GM18505 (cell line): ENCODE measurements at regions not wholly inside any gene's neighbourhood (a gene's known extent, or its start where the extent isn't known, plus 50 kb on each side); places are given as distances from the start of the nearest gene placed in this dataset.

Experiments
- ATAC-seq: cut with Tn5 transposase; IDR thresholded peaks from one replicate; pipeline ENCODE4 v1.9.1; 2021; ENCODE audit not compliant: unreplicated experiment
- POLR2A ChIP-seq: IDR thresholded peaks from 4 replicates; pipeline ENCODE4 v1.6.1; 2011; ENCODE audit warnings: borderline replicate concordance; ENCODE audit not compliant: insufficient read depth, insufficient read length; ENCODE audit errors: extremely low read depth

- no peak for ATAC-seq
- TF ChIP-seq POLR2A, result no peak
Observed at GRCh38 chr2:196257086-196257485, 85.7 kb upstream of the STK17B start.

GRCh38 chr2:196258407-196258806 is 87.0 kb upstream of the STK17B start:
- ATAC-seq, result no peak
- no peak for TF ChIP-seq POLR2A

DNA sequence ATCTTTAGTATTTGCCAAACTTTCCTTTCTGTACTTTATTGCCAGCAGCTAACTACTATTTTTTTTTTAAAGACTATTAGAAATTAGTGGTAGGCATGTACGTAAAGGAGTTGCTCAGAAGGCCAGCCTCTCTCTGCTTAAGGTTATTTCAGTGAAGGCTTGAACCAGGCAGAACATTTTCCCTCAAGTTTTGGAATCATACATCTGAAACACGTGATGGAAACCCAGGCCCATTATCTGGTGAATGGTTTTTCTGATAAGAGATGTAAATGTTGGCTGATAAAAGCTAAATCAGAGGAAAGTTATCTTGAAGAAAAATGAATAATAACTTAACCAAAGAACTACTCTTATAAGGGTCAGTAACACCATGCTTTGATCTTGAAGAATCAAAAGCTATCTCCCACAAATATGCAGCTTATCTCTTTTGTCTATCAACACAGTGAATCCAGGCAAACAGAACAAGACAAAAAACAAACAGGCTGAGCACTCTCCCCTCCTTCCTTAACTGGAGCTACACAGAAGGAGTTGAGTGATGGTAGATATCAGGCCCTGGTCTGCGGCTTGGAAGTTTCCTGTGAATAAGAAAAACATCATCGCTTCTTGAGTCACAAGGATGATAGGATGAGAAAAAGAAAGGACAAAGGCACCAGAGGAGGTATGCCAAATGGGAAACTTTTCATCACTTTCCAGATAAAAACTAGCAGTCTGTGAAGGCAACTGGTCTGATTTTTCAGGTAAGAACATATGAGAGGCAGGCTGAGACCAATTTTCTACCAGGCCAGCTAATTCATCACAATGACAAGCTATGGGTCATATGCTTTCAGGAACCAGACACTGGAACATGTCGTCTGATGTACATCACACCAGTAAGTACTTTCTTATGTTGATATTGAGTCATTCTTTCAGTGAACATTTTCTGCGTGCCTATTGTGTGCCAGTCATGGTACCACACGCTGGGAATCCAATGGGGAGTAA is 88.4 kb upstream of the STK17B start:
- ATAC-seq, result no peak
- TF ChIP-seq POLR2A, result no peak

- no peak for ATAC-seq
- no peak for TF ChIP-seq POLR2A
Observed at GRCh38 chr2:196260546-196260945, 89.2 kb upstream of the STK17B start.

DNA sequence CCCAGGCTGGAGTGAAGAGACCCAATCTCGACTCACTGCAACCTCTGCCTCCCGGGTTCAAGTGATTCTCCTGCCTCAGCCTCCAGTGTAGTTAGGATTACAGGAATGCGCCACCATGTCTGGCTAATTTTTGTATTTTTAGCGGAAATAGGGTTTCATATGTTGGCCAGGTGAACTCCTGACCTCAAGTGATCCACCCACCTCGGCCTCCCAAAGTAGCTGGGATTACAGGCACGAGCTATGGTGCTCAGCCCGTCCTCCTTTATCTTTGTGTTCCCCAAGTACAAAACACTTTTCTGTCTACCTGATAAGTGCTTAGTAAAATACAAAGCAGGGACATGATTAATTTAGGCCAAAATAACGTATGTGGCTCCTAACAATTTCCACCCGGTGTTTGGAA is 91.2 kb upstream of the STK17B start:
- no peak for TF ChIP-seq POLR2A

DNA sequence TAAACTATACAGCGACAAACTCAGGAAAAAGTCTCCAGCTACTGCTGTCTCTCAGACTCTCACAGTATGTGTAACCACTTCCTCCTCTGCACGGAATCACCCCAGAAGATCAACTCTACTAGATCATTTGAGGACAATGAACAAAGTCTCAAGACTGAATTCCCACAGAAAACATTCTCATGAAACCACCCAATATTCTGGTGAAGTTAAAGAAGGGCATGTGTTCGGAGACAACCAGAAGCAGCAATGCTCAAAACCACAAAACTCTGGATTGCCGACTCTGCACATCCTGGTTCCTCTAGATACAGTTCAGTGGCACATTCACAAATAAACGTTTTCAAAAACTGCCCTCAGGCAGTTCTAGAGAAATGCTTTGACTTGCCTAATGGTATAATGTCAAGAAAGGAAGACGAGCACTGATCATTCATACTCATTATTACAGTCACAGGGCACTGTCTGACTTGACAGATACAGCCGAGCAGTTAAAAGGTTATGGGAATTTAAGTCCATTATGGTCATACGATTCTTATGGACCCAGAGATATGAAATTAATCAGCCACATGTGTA is 91.9 kb upstream of the STK17B start:
- peak; percentile 94 for ATAC-seq
- TF ChIP-seq POLR2A, result no peak

More for the DNA sequence above, 91.2 kb upstream of the STK17B start:
- ATAC-seq, result no peak

DNA sequence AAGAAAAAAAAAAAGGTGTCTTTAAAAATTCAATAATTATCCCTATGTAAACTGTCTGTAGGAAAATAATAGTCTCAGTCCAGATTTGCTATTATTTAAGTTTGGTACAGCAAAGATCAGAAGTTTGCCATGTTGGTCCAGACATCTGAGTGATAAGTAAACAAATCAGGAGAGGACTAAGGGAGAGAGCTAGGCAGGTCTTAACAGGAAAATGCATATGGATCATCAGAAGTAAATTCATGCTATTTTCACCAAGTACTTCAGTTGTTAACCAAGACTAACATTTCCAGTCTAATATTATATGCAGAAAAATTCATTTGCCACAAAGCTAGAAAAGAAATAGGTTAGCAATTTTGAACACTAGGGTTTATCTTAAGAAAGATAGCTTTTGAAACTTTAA is 95.0 kb upstream of the STK17B start:
- ATAC-seq, result no peak
- no peak for TF ChIP-seq POLR2A

- no peak for ATAC-seq
- TF ChIP-seq POLR2A, result no peak
Observed at GRCh38 chr2:196266855-196267254, 95.5 kb upstream of the STK17B start.

GRCh38 chr2:196268025-196268424 is 96.6 kb upstream of the STK17B start:
- TF ChIP-seq POLR2A, result no peak

DNA sequence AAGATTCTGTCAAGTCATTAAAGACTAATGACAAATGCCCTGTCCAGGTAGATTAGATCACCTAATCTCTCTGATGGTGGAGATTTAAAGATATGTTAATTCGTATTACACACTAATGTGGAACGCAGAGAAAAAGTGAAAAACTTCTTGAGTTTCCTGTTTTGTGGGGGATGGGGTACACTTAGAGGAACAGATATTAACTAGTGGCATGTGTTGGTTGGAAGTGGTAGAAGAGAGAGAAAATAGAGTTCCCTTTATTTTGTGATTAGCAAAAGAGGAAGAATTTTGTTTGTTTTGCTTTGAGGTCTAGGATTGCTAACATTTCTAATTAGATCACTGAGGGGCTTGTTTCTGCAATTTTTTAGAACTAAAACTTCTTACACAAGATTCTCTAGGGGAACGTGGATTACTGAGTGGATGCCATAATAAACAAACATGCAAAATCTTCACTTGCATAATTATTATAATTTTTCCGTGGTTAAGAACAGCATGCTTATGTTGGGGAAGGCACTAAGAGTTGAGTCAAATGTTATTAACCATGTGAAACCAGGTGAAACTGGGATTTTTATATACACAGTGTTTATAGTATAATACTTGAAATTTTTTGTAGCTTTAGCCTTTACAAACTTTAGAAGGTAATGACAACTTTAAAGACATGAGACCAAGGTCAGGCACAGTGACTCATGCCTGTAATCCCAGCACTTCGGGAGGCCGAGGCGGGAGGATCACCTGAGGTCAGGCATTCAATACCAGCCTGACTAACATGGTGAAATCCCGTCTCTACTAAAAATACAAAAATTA is 97.4 kb upstream of the STK17B start:
- peak; percentile 42 for ATAC-seq
- no peak for TF ChIP-seq POLR2A

More at GRCh38 chr2:196268025-196268424, 96.6 kb upstream of the STK17B start:
- ATAC-seq, result no peak

DNA sequence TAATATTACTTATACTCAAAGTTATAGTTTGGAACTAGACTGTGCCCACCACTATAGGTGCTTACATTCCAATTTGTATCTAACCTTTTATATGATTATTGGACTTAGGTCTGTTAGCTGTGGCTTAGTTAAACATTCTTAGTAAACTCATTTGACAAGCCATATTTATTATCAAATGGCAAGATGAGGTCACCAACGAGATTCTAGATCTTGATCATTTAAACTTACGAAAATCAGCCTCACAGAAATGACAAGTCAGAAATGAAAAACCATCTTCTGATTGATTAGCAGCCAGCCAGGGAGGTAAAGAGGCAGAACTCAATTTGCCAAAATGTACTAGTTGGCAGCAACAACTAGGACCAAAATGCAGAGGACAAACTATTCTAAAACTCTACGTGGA is 100.4 kb upstream of the STK17B start:
- ATAC-seq, result no peak
- no peak for TF ChIP-seq POLR2A

GRCh38 chr2:196274387-196274809 is 103.0 kb upstream of the STK17B start:
- peak; percentile 63 for ATAC-seq
- TF ChIP-seq POLR2A, result no peak

DNA sequence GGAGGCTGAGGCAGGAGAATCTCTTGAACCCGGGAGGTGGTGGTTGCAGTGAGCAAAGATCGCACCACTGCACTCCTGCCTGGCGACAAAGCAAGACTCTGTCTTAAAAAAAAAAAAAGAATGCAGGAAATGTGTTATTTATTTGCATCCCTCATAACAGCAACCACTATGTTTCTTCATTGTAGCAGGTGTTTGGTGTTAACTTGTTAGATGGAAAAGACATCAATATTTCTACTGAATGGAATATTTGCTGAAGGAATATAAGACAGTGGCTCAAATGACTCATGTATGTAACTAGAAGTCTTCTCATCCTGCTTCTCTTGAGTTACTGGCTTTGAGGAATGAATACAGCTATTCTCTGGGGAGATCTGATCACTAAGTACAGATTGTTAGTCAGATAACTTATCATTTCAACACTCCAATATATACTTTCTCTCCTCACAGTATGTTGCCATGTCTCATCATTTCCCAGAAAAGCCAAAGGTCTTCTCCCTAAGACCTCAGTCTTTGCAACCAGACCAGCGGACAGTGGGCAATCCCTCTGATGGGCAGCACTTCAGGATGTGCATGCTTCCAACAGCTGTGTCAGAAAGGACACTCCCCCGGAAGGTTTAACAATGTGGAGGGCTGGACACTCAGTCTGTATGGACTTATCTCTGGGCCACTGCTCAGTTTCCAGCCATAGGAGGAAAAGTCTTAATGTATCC is 104.4 kb upstream of the STK17B start:
- no peak for ATAC-seq
- TF ChIP-seq POLR2A, result no peak

GRCh38 chr2:196276421-196276820 is 105.0 kb upstream of the STK17B start:
- TF ChIP-seq POLR2A, result no peak
- ATAC-seq, result no peak

- no peak for TF ChIP-seq POLR2A
- ATAC-seq, result no peak
Observed at GRCh38 chr2:196277002-196277401, 105.6 kb upstream of the STK17B start.
